Activated naive CD8-positive, alpha-beta T cell treated with anti-CD3 and anti-CD28 coated beads, Interleukin-2, amount 50 U/mL, for 24 hours (primary cell): ENCODE measurements at regions not wholly inside any gene's neighbourhood (a gene's known extent, or its start where the extent isn't known, plus 50 kb on each side); places are given as distances from the start of the nearest gene placed in this dataset.
"Not testable (repeated sequence)": the region's sequence is repeated elsewhere in the genome, so short reads cannot be mapped to it uniquely, and the experiment has no call there.

Experiments used
- ATAC-seq: fragments of 150-1000 bp; cut with Tn5 transposase; one replicate; pipeline ENCODE4 v1.10.0; 2021
- DNase-seq: peaks from one replicate; pipeline ENCODE4 v3.0.0; 2021
- H3K27ac Mint-ChIP-seq: one replicate; pipeline ENCODE4 v1.8.0; 2021; ENCODE audit warnings: mild to moderate bottlenecking, mixed read lengths
- H3K27me3 Mint-ChIP-seq: one replicate; pipeline ENCODE4 v1.8.0; 2021; ENCODE audit warnings: mixed read lengths
- H3K36me3 Mint-ChIP-seq: one replicate; pipeline ENCODE4 v1.8.0; 2021; ENCODE audit warnings: low read depth, mixed read lengths
- H3K4me1 Mint-ChIP-seq: one replicate; pipeline ENCODE4 v1.8.0; 2021; ENCODE audit warnings: mixed read lengths
- H3K4me3 Mint-ChIP-seq: one replicate; pipeline ENCODE4 v1.8.0; 2021; ENCODE audit warnings: mild to moderate bottlenecking, moderate library complexity, mixed read lengths
- H3K9me3 Mint-ChIP-seq: one replicate; pipeline ENCODE4 v1.8.0; 2021; ENCODE audit warnings: mixed read lengths

GRCh38 chr19:21668072-21668773 lies 99.2 kb downstream of the ZNF100 start:
- not testable (repeated sequence) for H3K36me3 Mint-ChIP-seq, ATAC-seq, H3K27ac Mint-ChIP-seq, H3K4me1 Mint-ChIP-seq, H3K4me3 Mint-ChIP-seq, H3K27me3 Mint-ChIP-seq, DNase-seq
- peaks cover 12% of the 10 kb centered on the region for H3K9me3 Mint-ChIP-seq

- no peaks in the 10 kb centered on the region for H3K4me1 Mint-ChIP-seq
- H3K36me3 Mint-ChIP-seq, result peaks cover 10% of the 10 kb centered on the region
- H3K27ac Mint-ChIP-seq, result no peak overlapping the region
- peaks cover 37% of the 10 kb centered on the region for H3K9me3 Mint-ChIP-seq
- no peak overlapping the region for H3K4me3 Mint-ChIP-seq
- no peak for ATAC-seq
- no peak for DNase-seq
- no peaks in the 10 kb centered on the region for H3K27me3 Mint-ChIP-seq
Observed at GRCh38 chr19:21655540-21656126, 111.7 kb downstream of the ZNF100 start.

- H3K27ac Mint-ChIP-seq, DNase-seq, H3K4me3 Mint-ChIP-seq, H3K27me3 Mint-ChIP-seq, H3K4me1 Mint-ChIP-seq, ATAC-seq: not testable (repeated sequence)
- H3K36me3 Mint-ChIP-seq, result peaks cover 10% of the 10 kb centered on the region
- peaks cover 38% of the 10 kb centered on the region for H3K9me3 Mint-ChIP-seq
Observed at GRCh38 chr19:21651478-21651877, 115.9 kb downstream of the ZNF100 start.

- Mint-ChIP-seq H3K4me3 (no peak overlapping the region), H3K27me3 (no peaks in the 10 kb centered on the region)
Observed at GRCh38 chr19:21638776-21639175, 128.6 kb downstream of the ZNF100 start.

GRCh38 chr19:21626924-21627697 lies 121.7 kb downstream of the ZNF429 start:
- Mint-ChIP-seq H3K4me1 (no peaks in the 10 kb centered on the region), H3K9me3 (peaks cover 18% of the 10 kb centered on the region), H3K4me3 (no peak overlapping the region), H3K27ac (no peak overlapping the region), H3K27me3 (no peaks in the 10 kb centered on the region), H3K36me3 (no peaks in the 10 kb centered on the region)
- ATAC-seq (no peak), DNase-seq (no peak)

More at GRCh38 chr19:21638776-21639175, 128.6 kb downstream of the ZNF100 start:
- H3K27ac Mint-ChIP-seq, result no peak overlapping the region
- H3K9me3 Mint-ChIP-seq, result peaks cover 14% of the 10 kb centered on the region
- ATAC-seq (no peak), DNase-seq (no peak)
- no peaks in the 10 kb centered on the region for H3K4me1 Mint-ChIP-seq
- no peaks in the 10 kb centered on the region for H3K36me3 Mint-ChIP-seq

GRCh38 chr19:21626091-21626490 lies 120.7 kb downstream of the ZNF429 start:
- Mint-ChIP-seq H3K4me3 (no peak overlapping the region), H3K9me3 (peaks cover 18% of the 10 kb centered on the region), H3K27ac (no peak overlapping the region), H3K36me3 (no peaks in the 10 kb centered on the region), H3K27me3 (no peaks in the 10 kb centered on the region), H3K4me1 (no peaks in the 10 kb centered on the region)
- DNase-seq (no peak), ATAC-seq (no peak)

GRCh38 chr19:21622920-21623319 lies 117.5 kb downstream of the ZNF429 start:
- Mint-ChIP-seq H3K36me3 (no peaks in the 10 kb centered on the region), H3K4me3 (no peak overlapping the region), H3K9me3 (peaks cover 6% of the 10 kb centered on the region), H3K4me1 (no peaks in the 10 kb centered on the region), H3K27ac (no peak overlapping the region), H3K27me3 (no peaks in the 10 kb centered on the region)
- ATAC-seq (no peak), DNase-seq (no peak)

- no peak for ATAC-seq
- no peaks in the 10 kb centered on the region for H3K27me3 Mint-ChIP-seq
- DNase-seq, result no peak
- H3K27ac Mint-ChIP-seq, result no peak overlapping the region
- H3K9me3 Mint-ChIP-seq, result peaks cover 6% of the 10 kb centered on the region
- H3K4me1 Mint-ChIP-seq, result no peaks in the 10 kb centered on the region
- no peak overlapping the region for H3K4me3 Mint-ChIP-seq
- H3K36me3 Mint-ChIP-seq, result no peaks in the 10 kb centered on the region
Observed at GRCh38 chr19:21621671-21622070, 116.3 kb downstream of the ZNF429 start.

- Mint-ChIP-seq H3K36me3 (no peaks in the 10 kb centered on the region), H3K27me3 (no peaks in the 10 kb centered on the region), H3K4me1 (no peaks in the 10 kb centered on the region), H3K27ac (no peak overlapping the region), H3K4me3 (no peak overlapping the region), H3K9me3 (no peaks in the 10 kb centered on the region)
- ATAC-seq (no peak), DNase-seq (no peak)
Observed at GRCh38 chr19:21617740-21618339, 112.4 kb downstream of the ZNF429 start.

- H3K27ac Mint-ChIP-seq, H3K27me3 Mint-ChIP-seq, ATAC-seq: not testable (repeated sequence)
Observed at GRCh38 chr19:21614776-21615175, 109.4 kb downstream of the ZNF429 start.

GRCh38 chr19:21613201-21613600 lies 107.8 kb downstream of the ZNF429 start:
- not testable (repeated sequence) for H3K36me3 Mint-ChIP-seq, H3K27ac Mint-ChIP-seq, H3K27me3 Mint-ChIP-seq, H3K9me3 Mint-ChIP-seq, H3K4me3 Mint-ChIP-seq, DNase-seq, H3K4me1 Mint-ChIP-seq, ATAC-seq

More at GRCh38 chr19:21614776-21615175, 109.4 kb downstream of the ZNF429 start:
- not testable (repeated sequence) for H3K4me1 Mint-ChIP-seq, DNase-seq, H3K9me3 Mint-ChIP-seq, H3K4me3 Mint-ChIP-seq, H3K36me3 Mint-ChIP-seq

- Mint-ChIP-seq H3K27ac (no peak overlapping the region), H3K36me3 (no peaks in the 10 kb centered on the region), H3K4me3 (no peak overlapping the region), H3K9me3 (no peaks in the 10 kb centered on the region), H3K27me3 (no peaks in the 10 kb centered on the region), H3K4me1 (no peaks in the 10 kb centered on the region)
- no peak for ATAC-seq
- DNase-seq, result no peak
Observed at GRCh38 chr19:21612403-21612872, 107.0 kb downstream of the ZNF429 start.

GRCh38 chr19:21611659-21612402 lies 106.4 kb downstream of the ZNF429 start:
- no peaks in the 10 kb centered on the region for H3K36me3 Mint-ChIP-seq
- H3K9me3 Mint-ChIP-seq, result no peaks in the 10 kb centered on the region
- no peak for ATAC-seq
- no peak overlapping the region for H3K4me3 Mint-ChIP-seq
- H3K27ac Mint-ChIP-seq, result no peak overlapping the region
- H3K27me3 Mint-ChIP-seq, result no peaks in the 10 kb centered on the region
- no peak for DNase-seq
- H3K4me1 Mint-ChIP-seq, result no peaks in the 10 kb centered on the region

GRCh38 chr19:21610787-21611186 lies 105.4 kb downstream of the ZNF429 start:
- Mint-ChIP-seq H3K9me3 (no peaks in the 10 kb centered on the region), H3K4me1 (no peaks in the 10 kb centered on the region), H3K4me3 (no peak overlapping the region), H3K27ac (no peak overlapping the region), H3K27me3 (no peaks in the 10 kb centered on the region), H3K36me3 (no peaks in the 10 kb centered on the region)
- ATAC-seq (no peak), DNase-seq (no peak)
